LoVo (cell line): ENCODE measurements at regions not wholly inside any gene's neighbourhood (a gene's known extent, or its start where the extent isn't known, plus 50 kb on each side); places are given as distances from the start of the nearest gene placed in this dataset.
"Not testable (repeated sequence)": the region's sequence is repeated elsewhere in the genome, so short reads cannot be mapped to it uniquely, and the experiment has no call there.

Source experiments
- DNase-seq: peaks from one replicate; pipeline ENCODE4 v3.0.0-alpha.2; 2016; ENCODE audit warnings: low spot score

DNA sequence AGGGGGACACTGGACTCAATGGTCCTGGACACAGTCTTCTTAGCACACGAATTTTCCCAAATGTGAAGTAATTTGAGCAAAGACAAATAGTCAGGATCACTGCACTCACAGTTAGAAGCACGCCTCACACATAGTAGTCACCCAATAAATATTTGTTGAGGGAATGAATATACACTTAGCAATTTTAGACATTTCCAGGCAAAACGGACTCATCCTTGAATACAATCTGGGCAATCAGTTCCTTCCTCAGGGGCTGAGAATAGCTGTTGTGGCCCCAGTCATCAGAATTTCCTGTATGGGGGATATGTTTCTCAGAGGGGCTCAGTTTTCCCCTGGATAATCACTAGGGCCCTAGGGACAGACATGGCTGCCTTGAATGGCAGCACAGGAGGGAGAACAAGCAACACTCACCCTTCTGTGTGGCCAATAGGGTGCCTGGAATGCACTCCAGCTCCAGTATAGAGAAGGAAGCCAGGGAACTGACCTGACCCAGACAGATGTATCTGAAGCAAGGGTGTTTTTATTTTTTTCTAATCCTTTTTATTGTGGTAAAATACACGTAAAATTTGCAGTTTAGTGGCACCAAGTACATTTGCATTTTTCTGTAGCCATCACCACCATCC lies 282.7 kb upstream of the ZNF32 start:
- no peak for DNase-seq

DNA sequence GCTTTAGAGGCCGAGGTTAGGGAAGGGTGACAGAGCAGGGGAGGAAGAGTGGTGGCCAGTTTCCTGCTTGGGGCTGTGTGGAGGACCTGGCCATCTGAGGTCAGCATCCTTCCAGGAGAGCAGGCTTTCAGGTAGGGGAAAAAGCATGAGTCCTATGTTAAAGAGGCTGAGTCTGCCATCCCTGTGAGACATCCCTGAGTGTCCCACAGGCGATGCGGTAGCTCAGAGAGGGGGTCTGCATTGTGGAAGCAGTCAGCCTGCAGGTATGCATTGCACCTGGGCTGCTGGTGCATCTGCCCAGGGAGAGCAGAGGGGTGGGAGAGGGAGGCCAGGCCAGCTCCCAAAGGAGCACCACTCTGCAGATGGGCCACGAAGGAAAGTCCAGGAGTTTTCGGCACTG lies 282.1 kb upstream of the ZNF32 start:
- DNase-seq = no peak

DNA sequence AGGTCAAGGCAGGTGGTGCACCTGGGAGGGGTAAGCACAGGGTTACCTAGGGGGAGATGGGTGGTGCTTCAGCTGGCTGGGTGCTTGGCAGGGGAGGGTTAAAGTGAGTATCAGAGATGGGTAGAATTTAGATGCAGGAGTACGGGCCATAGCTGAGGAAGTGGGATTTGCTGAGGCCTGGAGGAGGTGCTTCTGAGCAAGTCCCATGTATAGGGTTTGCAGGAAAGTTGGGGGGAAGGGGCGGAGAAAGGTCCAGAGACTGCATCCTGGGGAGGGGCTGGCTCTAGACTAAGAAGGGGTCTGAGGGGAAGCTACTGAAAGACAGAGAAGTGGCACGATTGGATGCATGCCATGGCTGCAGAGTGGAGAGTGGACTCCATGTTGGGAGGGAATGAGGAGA lies 281.6 kb upstream of the ZNF32 start:
- DNase-seq = no peak

DNA sequence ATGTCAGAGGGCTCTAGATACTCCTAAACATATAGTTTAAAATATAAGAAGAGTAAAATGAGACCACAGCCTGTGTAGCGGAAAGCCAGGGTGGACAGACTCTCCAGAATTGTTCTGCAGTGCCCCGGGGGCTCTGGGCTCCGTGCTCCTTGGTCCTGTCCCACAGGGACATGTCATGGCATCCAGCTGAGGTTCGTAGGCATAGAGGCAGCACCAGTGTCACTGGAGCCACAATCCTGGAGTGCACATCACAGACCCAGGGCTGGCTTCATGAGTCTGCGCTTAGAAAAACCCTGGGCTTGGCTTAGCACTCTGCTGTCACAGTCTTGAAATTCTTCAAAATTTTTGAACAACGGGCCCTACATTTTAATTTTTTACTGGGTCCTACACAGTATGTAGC lies 280.4 kb upstream of the ZNF32 start:
- DNase-seq = no peak

DNA sequence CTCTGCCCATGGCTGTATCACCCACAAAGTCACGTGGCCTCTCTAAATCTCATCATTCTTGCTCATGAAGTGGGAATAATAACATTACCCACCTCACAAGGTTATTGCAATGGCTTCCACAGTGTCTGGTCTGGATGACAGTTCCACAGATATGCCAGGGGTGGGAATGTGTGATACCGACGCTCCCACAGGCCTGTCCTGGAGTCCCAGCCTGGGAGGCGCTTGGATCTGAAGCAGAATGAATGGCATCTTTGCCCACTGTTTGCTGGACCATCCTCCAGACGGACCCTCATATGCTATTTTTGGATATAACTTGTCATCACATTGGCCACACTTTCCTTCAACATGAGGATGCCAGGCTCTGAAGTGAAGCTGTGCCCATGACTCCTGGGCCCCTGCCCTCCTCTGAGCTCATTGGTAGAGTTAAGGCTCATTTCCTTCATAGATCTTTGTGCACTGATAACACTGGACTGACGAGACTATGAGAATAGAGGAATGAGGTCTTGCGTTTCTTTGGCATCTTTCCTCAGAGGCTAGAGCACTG lies 279.8 kb upstream of the ZNF32 start:
- DNase-seq = no peak

DNA sequence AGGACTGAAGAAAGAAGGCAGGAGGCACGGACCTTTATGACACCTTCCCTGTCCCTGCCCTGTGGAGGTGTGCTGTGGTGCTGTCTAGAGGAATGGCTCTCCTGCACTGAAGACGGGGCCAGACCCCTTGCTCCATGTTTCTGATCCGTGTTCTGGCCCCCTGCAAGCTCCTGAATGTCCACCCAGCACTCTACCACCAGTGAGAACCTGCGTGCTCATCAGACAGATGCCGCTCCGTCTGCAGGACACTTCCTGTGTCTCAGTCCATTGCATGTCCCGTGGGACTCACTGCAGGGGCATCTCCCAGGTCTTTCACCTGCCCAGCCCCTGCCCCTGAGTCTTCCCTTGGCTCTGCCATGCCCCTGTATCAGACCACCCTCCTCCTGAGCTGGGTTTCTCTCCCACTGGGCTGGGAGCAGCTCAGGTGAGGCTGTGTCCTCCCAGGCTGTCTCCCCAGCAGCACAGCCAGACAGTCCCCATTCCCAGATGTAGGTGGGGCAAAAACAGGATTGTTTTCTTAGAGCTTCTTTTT lies 278.3 kb upstream of the ZNF32 start:
- no peak for DNase-seq

DNA sequence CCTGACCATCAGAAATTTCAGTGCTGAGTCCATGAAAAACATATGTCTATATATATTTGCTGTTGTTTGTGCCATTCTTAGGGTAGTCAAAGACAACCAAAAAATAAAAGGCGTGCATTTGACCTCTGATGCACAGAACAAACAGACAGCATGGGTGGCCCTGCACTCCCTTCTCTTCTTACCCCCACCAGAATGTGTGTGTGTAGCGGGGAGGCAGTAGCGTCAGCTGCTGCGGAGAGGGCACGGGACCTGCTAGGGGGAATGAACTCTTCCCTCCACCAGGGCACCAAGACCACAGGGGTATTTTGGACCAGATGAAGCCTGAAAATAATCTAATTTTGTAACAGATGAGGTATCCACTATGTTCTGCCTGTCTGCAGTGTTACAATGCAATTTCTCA lies 277.7 kb upstream of the ZNF32 start:
- no peak for DNase-seq

DNA sequence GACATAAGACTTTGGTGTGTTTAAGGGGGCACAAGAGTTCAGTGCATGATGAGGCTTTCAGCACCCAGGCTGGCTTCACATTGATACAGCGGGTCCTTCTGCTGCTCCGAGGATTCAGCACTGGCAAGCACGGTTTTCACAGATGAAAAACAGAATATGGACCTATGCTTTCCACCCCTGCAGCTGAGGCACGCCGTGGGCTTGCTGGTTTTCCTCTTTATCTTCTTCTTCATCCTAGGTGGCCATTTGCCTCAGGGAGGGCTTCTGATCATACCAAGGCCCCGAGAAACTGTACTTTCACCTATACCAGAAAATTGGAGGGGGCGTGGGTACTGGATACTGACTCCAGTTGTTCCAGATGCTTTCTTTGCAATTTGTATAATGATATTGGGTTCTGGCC lies 277.1 kb upstream of the ZNF32 start:
- DNase-seq = no peak

DNA sequence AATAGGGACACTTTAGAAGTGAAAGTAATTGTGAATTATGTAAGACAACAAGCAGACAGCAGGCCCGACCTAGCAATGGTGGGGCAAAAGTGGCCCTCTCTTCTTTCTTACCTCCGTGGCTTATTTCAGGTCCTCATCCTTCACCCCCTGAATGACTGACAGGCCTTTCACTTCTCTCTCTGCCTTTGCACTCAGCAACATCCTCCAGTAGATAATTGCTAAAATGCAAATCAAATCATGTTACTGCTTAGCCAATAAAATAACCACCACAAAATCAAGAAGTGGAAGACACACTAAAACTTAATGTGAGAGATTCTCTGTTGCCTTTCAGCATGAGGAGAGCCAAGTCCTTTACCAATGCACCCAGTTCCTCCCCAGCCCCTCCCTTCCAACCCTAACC lies 274.6 kb upstream of the ZNF32 start:
- DNase-seq = no peak

DNA sequence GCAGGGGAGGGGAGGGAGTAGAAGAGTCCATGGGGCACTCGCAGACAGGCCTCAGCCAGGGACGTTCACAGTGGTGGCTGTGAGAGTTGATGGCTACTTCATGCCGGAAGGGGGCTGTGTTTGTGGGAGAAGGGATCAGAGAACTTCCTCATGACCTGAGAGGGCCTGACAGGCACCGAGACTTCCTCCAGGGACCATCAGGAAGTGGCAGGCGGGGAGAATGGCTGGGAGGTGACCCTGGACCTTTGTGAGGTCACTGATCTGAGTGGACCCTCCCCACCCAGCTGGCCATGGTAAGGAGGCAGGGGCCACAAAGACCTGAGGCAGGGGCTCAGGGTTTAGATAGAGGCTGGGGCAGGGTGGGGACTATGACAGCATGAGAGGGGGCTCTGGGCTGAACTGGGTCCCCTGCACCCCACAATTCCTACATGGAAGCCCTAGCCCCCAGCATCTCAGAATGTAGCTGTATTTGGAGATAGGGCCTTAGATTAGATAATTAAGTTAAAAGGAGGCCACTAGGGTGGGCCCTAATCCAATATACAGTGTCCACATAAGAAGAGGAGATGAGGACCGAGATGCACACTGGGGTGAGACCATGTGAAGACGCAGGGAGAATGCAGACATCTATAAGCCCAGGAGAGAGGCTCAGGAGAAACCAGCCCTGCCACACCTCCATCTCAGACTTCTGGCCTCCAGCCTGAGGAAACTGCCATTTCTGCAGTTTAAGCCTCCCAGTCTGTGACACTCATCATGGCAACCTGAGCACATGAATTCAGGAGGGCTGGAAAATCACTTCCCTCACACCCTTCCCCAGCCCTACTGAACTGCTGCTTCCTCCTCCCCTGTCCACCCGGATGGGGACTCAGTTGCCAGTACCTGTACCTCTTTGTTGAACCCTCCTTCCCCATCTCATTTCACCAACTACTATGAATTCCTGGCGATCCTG lies 273.9 kb upstream of the ZNF32 start:
- no peak for DNase-seq

DNA sequence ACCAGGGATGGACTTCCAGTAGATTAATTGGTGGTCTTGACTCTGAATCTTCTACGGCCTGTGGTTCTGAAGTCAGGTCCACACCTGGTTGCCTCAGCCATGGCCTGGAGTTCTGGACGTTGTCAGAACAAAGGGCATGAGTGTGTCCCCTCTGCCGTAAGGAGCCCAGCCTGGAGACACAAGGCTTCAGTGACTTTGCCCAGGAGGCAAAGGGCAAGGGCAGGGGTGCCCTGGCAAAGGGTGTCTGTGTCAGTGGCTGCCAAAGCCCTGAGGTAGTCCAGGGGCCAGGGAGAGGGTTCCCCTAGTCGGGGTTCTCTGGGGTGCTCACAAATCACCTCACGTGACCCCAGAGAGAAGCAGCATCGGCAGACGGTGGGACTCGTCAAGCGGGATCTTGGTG lies 273.2 kb upstream of the ZNF32 start:
- DNase-seq = no peak

DNA sequence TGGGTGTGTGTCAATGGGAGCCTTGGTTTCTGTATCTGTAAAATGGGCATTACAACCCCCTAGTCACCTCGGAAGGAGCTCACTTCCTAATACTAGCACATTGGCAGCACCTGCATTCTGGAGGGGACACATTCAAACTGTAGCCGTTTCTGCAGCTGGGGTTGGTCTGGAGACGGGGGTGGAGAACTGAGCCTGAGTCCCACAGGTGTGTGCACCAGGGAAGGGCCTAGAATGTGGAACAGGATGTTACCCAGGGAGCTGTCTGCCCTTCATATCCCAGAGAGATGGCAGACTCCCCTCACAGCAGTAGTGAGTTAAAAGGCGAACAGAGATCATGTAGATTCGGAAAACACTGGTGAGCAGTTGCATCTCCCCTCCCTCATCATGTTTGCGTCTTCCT lies 272.8 kb upstream of the ZNF32 start:
- no peak for DNase-seq

DNA sequence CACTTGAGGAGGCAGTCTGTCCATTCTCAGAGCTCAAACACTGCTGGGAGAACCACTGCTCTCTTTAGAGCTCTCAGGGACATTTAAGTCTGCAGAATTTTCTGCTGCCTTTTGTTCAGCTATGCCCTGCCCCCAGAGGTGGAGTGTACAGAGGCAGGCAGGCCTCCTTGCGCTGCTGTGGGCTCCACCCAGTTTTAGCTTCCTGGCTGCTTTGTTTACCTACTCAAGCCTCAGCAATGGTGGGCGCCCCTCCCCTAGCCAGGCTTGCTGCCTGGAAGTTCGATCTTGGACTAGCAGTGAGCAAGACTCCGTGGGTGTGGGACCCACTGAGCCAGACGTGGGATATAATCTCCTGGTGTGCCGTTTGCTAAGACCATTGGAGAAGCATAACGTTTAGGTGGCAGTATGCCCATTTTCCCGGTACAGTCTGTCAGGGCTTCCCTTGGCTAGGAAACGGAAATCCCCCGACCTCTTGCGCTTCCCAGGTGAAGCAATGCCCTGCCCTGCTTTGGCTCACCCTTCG lies 271.6 kb upstream of the ZNF32 start:
- not testable (repeated sequence) for DNase-seq

DNA sequence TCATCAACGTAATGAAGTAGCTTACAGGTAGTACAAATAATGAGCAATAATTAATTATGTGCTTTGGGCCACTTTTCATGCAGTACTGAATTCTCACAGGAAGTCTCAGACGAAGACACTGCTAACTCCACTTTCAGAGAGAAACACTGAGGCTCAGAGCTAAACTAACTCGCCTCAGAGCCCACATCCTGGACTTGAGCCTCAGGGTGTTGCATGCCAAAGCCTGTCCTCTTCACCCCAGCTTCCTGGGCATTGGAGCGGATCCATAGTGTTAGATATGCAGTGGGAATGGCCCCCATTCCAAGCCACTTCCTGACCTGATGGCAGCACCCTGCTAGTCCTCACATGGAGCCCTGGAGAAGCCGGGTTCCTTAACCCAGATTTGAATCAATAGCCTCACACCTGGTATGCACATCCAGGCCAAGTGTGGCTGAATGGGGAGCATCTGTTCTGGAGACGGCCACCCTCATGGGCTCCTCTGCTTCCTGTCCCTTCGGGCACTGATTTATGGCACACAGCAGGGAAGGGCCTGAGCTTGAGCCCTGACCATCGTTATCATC lies 265.1 kb upstream of the ZNF32 start:
- no peak for DNase-seq

DNA sequence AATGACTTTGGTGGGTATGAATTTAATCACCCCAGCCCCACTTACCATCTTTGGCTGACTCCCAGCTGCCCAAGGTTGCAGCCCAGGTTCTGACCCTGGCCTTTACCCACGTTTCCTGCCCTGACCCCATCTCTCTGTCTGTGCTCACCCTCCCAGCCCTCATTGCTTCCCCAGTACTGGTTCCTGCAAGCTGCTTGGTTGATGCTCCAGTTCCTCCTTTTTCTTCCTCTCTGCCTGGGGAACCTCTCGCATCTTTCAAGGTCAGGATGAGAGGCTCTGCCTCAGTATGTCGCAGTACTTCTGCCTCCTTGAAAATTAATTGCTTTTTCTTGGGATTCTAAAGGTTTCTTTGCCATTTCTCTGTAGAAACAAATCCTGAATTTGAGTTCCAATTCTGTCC lies 263.8 kb upstream of the ZNF32 start:
- DNase-seq = no peak

DNA sequence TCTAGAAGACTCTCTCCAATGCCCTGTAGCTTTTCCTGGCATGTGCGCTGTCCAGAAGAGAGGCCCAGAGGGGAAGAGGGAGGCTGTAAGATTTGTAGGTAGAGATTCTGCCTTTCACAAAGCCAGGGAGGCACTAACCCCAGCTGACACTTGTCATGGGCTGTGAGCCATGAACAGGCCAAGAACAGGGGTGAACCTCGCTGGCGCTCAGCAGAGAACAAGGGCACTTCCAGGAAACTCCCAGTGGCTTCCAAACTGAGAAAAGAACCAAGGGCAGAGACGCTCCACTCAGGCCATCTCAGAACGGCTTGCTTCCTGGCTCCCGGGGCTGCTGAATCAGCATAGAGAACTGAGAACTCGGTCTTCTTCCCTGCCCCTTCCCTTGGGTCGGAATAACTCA lies 257.8 kb upstream of the ZNF32 start:
- no peak for DNase-seq

DNA sequence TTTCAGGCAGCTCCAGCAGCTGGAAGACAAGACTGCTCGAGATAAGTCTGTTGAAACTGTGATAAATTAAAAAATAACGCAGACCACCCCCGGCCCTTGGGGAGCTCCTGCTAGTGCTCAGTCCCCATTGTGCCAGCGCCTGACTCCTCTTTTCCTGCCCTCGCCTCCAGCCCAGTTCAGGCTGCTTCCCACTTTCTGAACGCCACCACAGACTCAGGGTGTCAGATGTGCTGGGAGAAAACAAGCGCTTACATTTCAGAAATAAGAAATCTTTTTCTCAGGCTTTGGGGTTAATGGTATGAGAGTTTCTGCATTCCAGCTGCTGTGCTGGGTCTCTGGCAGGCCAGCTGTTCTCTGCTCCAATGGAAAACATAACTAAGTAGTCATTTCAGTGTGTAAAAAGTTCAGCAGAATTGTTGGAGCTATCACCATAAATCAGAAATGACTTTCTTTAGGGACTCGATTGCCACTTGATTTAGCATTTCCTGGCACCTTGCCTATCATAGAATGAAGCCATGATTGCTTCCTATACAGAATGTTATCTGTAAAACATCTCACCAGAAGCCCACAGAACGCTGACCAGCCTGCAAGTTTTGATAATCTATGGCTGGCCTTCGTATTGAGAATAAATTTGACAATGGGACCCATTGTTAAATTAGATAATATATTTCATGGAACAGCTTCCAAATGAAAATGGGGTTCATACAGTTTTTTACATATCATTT lies 257.0 kb upstream of the ZNF32 start:
- DNase-seq = no peak

DNA sequence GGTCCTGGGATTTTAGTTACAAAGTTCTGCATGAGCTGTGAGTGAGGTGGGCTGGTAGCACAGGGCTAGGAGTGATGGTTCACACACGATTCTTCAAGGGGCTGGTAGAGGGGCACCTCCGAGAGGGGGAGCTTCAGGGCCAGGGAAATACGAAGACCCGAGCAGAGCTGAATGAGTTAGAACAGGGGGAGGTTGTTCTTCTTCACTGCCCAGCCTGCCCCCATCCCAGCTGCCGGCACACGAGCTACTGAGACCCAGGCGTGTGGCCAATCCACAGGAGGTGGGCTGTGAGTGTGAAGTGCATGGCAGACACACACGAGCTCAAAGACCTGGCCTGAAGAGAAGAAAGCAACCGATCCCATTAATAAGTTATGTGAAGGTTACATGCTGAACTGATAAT lies 256.2 kb upstream of the ZNF32 start:
- no peak for DNase-seq

DNA sequence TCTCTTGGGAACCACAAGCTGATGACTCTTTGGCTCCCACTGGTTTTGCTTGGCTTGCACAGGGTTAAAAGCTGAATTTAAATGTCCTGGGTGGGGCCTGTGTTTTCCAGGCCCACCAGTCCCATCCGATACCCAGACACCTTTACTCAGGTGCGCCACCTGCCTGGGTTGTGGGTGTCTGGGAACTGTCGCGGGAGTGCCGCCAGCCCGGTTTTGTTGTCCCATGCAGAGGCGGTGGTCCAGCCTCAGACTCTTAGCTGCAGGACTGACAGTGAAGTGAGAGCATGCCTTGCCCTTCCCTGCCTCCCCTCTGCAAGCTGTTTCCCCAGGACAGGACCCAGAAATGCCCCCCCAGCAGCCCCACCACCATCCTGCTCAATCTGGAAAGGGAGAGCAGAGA lies 255.6 kb upstream of the ZNF32 start:
- no peak for DNase-seq

DNA sequence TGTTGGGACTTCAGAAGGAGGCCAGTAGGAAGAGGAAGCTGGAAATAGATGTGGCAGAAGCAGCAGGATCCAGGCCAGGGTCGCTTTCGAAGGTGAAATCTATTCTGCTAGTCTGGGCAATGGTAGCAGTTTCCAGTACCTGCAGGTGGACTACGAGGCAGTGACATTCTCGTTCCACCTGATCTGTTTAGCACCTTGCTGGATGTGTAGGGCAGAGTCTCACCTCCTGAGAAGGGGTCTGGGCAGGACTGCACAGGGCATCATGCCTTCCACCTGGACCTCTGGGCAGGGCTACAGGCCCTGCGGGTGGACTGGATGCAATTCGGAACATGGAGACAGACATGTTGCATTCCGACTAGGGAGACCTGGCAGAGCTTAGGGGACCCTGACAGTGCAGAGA lies 254.8 kb upstream of the ZNF32 start:
- DNase-seq = no peak

DNA sequence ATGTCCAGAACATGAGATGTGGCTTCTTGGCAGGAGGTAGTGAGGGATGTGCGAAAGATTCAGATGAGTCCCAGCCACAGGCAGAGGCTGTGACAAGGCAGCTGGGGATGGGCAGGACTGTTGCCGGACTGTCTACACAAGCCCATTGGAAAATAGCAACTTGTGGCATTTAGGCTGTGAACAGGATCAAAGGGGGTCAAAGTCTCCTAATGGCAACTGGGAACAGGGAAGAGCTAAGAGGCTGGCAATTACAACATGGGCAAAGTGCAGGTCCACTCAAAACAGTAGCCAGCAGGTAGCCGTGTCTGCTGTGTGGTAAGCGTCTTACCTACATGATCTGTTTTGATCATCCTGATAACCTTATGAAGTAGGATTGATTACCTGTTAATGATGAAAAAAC lies 254.2 kb upstream of the ZNF32 start:
- DNase-seq = no peak
